Kidney (tissue), 13 donors: ENCODE measurements at regions not wholly inside any gene's neighbourhood (a gene's known extent, or its start where the extent isn't known, plus 50 kb on each side); places are given as distances from the start of the nearest gene placed in this dataset.
"Not testable (repeated sequence)": the region's sequence is repeated elsewhere in the genome, so short reads cannot be mapped to it uniquely, and the experiment has no call there.

Experiments used
- DNase-seq, 5 donors: peaks; one replicate each; pipeline ENCODE4 v3.0.0-alpha.2; 2013 to 2020
- FAIRE-seq: peaks from 2 replicates; lab custom pipeline; 2012; peaks lifted over from hg19 to GRCh38; lab: Jason Lieb, UNC
- H3K27ac ChIP-seq, 2 donors: one replicate each; pipeline ENCODE4 v1.7.0; 2013; ENCODE audit warnings: low read depth in 2 of 2, low read length in 2 of 2, inconsistent platforms in 1 of 2
- H3K27me3 ChIP-seq: one replicate; pipeline ENCODE4 v1.7.1; 2013; ENCODE audit warnings: low read length, inconsistent platforms; ENCODE audit not compliant: control insufficient read depth, insufficient read depth
- H3K36me3 ChIP-seq, 3 donors: one replicate each; pipeline versions ENCODE4 v1.7.0 to v1.7.1; 2013; ENCODE audit warnings: low read length in 3 of 3, control low read depth in 1 of 3, inconsistent platforms in 1 of 3; ENCODE audit not compliant: insufficient read depth in 3 of 3, control insufficient read depth in 2 of 3
- H3K4me1 ChIP-seq, 3 donors: one replicate each; pipeline versions ENCODE4 v1.7.0 to v1.7.1; 2013; ENCODE audit warnings: low read length in 3 of 3, inconsistent platforms in 1 of 3, low read depth in 1 of 3; ENCODE audit not compliant: control insufficient read depth in 2 of 3, insufficient read depth in 2 of 3
- H3K4me3 ChIP-seq, 3 donors: one replicate each; pipeline versions ENCODE4 v1.7.0 to v1.8.1; 2013; ENCODE audit warnings: low read length in 3 of 3, control low read depth in 1 of 3, inconsistent platforms in 1 of 3
- H3K9ac ChIP-seq, 3 donors: one replicate each; pipeline versions ENCODE4 v1.7.0 to v1.7.1; 2013; ENCODE audit warnings: low read length in 3 of 3, control low read depth in 1 of 3, inconsistent platforms in 1 of 3
- H3K9me3 ChIP-seq, 3 donors: one replicate each; pipeline versions ENCODE4 v1.7.0 to v1.7.1; 2013; ENCODE audit warnings: low read length in 3 of 3, control low read depth in 1 of 3, inconsistent platforms in 1 of 3; ENCODE audit not compliant: control insufficient read depth in 2 of 3, insufficient read depth in 1 of 3
- CTCF ChIP-seq: IDR thresholded peaks from 3 replicates; pipeline ENCODE4 v1.5.1; 2012; ENCODE audit warnings: mild to moderate bottlenecking, moderate library complexity, borderline replicate concordance; ENCODE audit not compliant: insufficient read depth; ENCODE audit errors: extremely low read depth
- intact Hi-C: fragments of 100-400 bp; cut with DNase I; formaldehyde crosslinking; loops from one replicate; pipeline ENCODE4 v1.11.1; 2022
- donor health status: control.
- donor health status: control.
- donor health status: control.
- donor health status: control.
- donor health status: control.
- donor health status: DM: yes; HTN: yes; CAD: no.
- donor health status: Normal renal cell carcinoma (clear cell type).

GRCh38 chr19:30682146-30682998 is 310.2 kb downstream of the ZNF536 start:
- DNase-seq: no peak
- H3K4me1 ChIP-seq: no peaks in the 10 kb centered on the region
- intact Hi-C loops: no loop called here
- H3K9me3 ChIP-seq: no peaks in the 10 kb centered on the region
- FAIRE-seq: no peak
- no peak overlapping the region for H3K4me3 ChIP-seq
- no peaks in the 10 kb centered on the region for H3K27me3 ChIP-seq
- no peaks in the 10 kb centered on the region for H3K36me3 ChIP-seq
- no peak overlapping the region for H3K27ac ChIP-seq
- no peak for TF ChIP-seq CTCF
- no peak overlapping the region for H3K9ac ChIP-seq

- no peaks in the 10 kb centered on the region for H3K27me3 ChIP-seq
- H3K4me1 ChIP-seq: no peaks in the 10 kb centered on the region
- FAIRE-seq (no peak), DNase-seq (no peak)
- H3K27ac ChIP-seq: no peak overlapping the region
- no peak overlapping the region for H3K4me3 ChIP-seq
- no peaks in the 10 kb centered on the region for H3K36me3 ChIP-seq
- no peak overlapping the region for H3K9ac ChIP-seq
- intact Hi-C loops: no loop called here
- no peak for TF ChIP-seq CTCF
- no peaks in the 10 kb centered on the region for H3K9me3 ChIP-seq
Measured at GRCh38 chr19:30681162-30682100, 309.2 kb downstream of the ZNF536 start.

- intact Hi-C loops, H3K27me3 ChIP-seq, FAIRE-seq, H3K4me3 ChIP-seq, H3K9me3 ChIP-seq, H3K9ac ChIP-seq, DNase-seq, H3K27ac ChIP-seq, H3K4me1 ChIP-seq, H3K36me3 ChIP-seq: not testable (repeated sequence)
Measured at GRCh38 chr19:30680399-30680798, 308.2 kb downstream of the ZNF536 start.

- intact Hi-C loops: loop anchor here (10.0 kb wide), 1 partner anchor 1545 kb away; no protein-coding TSS in a partner anchor
- no peak for TF ChIP-seq CTCF
- Histone ChIP-seq H3K27ac (no peak overlapping the region), H3K4me1 (no peaks in the 10 kb centered on the region), H3K9me3 (no peaks in the 10 kb centered on the region), H3K36me3 (no peaks in the 10 kb centered on the region), H3K4me3 (no peak overlapping the region), H3K27me3 (no peaks in the 10 kb centered on the region), H3K9ac (no peak overlapping the region)
- DNase-seq: no peak
- FAIRE-seq: no peak
Measured at GRCh38 chr19:30679789-30680188, 307.6 kb downstream of the ZNF536 start.
